HTR-8/SVneo (cell line): ENCODE measurements at regions not wholly inside any gene's neighbourhood (a gene's known extent, or its start where the extent isn't known, plus 50 kb on each side); places are given as distances from the start of the nearest gene placed in this dataset.
"Not testable (repeated sequence)": the region's sequence is repeated elsewhere in the genome, so short reads cannot be mapped to it uniquely, and the experiment has no call there.

ENCODE experiments used
- DNase-seq: peaks from one replicate; pipeline ENCODE4 v3.0.0; 2011; ENCODE audit warnings: low spot score, mixed read lengths; ENCODE audit not compliant: insufficient read length
- FAIRE-seq: peaks from 2 replicates; lab custom pipeline; 2011; peaks lifted over from hg19 to GRCh38; lab: Jason Lieb, UNC

DNA sequence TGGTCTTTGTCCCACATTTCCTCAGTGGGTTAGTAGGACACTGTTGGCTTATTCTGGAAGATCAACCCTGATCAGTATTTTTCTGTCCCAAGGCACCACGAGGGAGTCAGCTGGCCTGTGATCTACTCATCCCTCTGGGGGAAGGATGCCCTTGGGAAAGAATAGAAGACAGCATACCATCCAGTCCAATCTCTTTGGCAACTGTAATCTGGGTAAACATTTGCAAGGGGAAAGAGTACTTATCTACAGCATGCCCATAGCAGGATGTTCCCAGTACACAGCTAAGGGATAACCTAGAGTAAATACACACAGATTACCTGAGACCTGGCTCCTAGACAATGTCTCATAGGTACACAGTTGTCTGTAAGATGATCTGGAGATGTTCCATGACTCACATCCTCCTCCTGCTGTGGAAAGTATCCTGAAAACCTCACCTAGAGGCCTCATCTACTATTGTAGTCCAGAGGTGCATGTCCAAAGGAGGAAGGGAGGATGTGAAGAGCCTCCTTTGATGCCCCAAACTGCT, 134.3 kb upstream of the VWC2 start:
- no peak for DNase-seq
- no peak for FAIRE-seq

- no peak for DNase-seq
- no peak for FAIRE-seq
Measured at GRCh38 chr7:49639808-49640207, 133.6 kb upstream of the VWC2 start.

DNA sequence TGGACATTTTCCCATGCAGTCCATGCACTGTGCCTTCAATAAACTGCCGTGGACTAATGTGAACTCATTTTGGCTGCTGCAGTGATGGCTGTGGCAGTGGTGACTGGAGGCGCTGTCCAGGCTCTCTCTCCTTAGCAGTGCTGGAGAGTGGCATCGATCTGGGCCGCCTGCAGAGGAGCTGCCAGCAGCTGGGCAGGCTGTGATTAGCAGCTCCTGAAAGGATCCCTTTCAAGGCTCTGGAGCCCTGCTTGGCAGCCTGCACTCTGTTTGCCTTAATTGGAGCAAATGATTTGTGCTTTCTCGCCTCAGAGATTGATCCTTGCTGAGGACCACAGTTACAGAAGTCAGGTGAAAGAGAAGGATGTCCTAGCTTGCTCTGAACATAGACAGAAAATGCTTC, 130.1 kb upstream of the VWC2 start:
- no peak for DNase-seq
- no peak for FAIRE-seq

GRCh38 chr7:49643736-49644135, 129.7 kb upstream of the VWC2 start:
- FAIRE-seq (no peak), DNase-seq (no peak)

- no peak for FAIRE-seq
- no peak for DNase-seq
Measured at GRCh38 chr7:49644396-49645166, 128.9 kb upstream of the VWC2 start.

- no peak for FAIRE-seq
- DNase-seq: no peak
Measured at GRCh38 chr7:49645296-49645695, 128.1 kb upstream of the VWC2 start.

DNA sequence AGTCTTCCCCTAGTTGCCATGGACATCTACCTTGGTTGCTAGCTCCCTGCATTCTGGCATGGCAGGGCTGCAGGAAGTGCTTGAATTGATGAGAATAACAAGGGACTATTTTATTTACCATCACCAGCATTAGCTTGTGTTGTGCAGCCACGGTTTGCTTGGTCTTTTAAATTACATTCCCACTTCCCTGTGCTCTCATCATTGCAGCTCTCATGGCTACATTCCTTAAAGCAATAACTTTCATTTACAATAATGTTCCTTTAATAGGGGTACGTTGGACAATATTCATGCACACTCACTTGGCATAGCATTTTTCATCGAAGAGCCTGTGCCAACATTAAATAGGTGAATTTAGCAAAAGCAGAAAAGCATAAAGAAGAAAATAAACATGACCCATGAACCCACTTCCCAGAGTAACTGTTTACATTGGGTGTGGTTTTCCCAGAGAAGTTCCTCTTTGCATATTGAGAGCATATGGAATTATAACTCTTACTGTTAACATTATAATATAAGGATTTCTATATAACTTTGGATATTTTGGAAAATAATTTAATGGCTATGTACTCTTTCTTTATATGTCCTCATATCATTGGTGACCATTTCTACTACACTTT, 113.2 kb upstream of the VWC2 start:
- DNase-seq (no peak), FAIRE-seq (no peak)

GRCh38 chr7:49660976-49661375, 112.5 kb upstream of the VWC2 start:
- no peak for FAIRE-seq
- no peak for DNase-seq

GRCh38 chr7:49665963-49666362, 107.5 kb upstream of the VWC2 start:
- not testable (repeated sequence) for FAIRE-seq

DNA sequence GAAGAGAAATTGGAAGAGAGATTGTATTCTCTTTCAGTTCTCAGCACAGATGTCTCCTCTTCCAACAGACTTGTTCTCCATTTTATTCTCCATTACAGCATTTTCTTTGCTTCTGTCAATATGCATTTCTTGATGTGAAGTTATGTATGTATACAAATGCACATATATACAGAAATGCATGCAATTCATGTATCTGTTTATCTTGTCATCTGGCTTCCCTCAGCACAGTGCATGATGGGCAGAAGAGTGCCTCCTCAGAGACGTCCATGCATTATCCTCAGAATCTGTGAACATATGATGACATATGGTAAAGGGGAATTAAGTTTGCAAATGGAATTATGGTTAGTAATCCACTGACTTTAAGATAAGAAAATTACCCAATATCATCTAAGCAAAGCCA, 106.7 kb upstream of the VWC2 start:
- FAIRE-seq (no peak), DNase-seq (no peak)

More at GRCh38 chr7:49665963-49666362, 107.5 kb upstream of the VWC2 start:
- not testable (repeated sequence) for DNase-seq

GRCh38 chr7:49669285-49669684, 104.2 kb upstream of the VWC2 start:
- FAIRE-seq: no peak

DNA sequence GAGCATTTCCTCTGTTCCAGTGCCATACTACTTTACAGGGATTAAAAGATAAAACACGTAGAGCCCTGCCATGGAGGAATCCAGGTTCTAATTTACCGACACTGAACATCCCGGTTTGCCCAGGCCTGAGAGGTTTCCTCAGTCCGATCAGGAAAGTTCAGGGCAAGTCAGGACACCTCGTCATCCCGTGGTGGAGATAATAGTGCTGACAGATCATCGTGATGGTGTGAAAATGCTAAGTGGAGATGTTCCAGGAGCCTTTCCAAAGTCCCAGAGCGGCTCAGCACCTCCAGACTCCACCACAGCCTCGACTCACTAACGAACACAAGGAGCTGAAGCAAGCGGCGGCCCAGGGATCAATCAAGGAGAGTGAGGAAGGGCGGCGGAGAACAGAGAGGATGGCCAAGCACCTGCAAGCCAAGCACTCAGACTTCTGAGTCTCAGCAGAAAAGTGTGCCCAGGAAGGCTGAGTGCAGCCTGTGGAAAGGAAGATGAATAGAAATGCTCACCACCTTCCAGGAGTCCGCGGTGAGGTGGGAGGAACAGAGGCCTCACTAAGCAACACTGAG, 103.7 kb upstream of the VWC2 start:
- no peak for FAIRE-seq

More at GRCh38 chr7:49669285-49669684, 104.2 kb upstream of the VWC2 start:
- DNase-seq: no peak

GRCh38 chr7:49670991-49671390, 102.4 kb upstream of the VWC2 start:
- DNase-seq (no peak), FAIRE-seq (no peak)

More for the DNA sequence above, 103.7 kb upstream of the VWC2 start:
- DNase-seq: no peak

- no peak for DNase-seq
- FAIRE-seq: no peak
Measured at GRCh38 chr7:49692516-49692915, 80.9 kb upstream of the VWC2 start.

DNA sequence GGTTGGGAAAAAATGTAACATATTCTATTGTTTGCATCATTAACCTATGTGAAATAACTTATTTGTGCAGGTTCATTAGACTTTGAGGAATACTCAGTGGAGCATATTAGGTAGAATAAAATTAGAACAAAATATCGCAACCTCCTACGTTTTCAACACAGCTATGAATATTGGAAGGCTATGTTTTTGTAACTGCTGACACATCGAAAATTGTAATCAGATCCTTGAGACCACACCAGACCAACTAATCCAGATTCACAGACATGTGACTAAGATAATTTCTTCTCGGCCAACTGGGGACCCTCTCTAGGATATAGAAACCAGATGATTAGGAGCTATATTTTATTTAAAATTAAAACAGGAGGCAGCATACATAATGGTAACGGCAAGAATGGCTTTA, 77.5 kb upstream of the VWC2 start:
- no peak for FAIRE-seq
- DNase-seq: no peak

- no peak for FAIRE-seq
- DNase-seq: no peak
Measured at GRCh38 chr7:49700841-49701240, 72.6 kb upstream of the VWC2 start.

DNA sequence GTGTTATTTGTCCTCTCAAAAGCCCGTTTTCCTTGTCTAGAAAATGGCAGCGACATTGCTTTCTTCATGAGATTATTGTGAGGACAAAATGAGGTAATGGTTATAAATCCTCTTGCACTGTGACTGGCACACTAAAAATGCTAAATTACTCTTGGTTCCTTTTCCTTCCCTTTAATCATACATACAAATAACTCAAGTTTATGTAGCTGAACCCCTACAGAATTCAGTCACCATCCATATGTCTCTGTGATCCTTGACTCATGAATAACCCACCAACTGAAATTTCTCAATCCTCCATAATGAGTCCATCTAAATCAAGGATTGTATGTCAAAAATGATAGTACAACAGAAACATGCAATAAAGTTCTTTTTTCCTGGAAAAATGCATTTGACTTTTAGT, 71.3 kb upstream of the VWC2 start:
- no peak for DNase-seq
- no peak for FAIRE-seq

DNA sequence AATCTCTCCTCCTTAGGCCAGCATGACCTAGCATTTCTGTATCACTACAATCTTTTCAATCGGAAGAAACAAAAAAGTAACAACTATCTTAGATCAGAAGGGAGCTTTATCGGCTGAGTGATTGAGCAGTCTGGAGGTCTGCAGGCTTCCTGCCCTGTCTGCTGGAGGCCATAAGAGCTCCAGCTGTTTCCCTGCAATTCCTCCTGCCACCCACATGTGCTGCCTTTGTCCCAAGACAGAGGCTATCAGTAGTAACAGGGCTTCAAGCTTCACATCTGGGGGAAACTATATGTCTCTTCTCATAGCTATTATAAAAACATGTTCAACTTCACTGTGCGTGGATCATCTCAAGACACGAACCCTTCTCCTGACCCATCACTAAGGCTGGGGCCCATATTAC, 70.1 kb upstream of the VWC2 start:
- DNase-seq (no peak), FAIRE-seq (no peak)

GRCh38 chr7:49703881-49704280, 69.6 kb upstream of the VWC2 start:
- FAIRE-seq: no peak
- no peak for DNase-seq

DNA sequence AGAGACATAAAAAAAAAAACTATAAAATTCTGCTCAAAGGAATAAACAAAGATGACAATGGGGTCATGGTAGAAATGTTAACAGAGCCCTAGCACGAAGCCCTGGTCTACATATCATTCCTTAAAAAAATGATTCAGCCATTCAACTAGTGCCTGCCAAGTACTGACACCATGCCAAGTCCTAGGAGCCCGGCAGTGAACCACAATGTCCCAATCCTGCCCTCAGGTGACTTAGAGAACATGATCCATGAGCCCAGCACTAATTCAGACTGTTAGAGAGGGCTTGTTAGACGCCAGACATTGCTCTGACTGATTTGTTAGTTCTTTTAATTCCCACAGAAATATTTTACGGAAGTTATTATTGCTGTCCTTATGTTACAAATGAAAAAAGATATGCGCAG, 67.3 kb upstream of the VWC2 start:
- no peak for FAIRE-seq
- no peak for DNase-seq

- no peak for FAIRE-seq
- no peak for DNase-seq
Measured at GRCh38 chr7:49707891-49708290, 65.5 kb upstream of the VWC2 start.
